Activated T-cell treated with anti-CD3 and anti-CD28 coated beads, Interleukin-2, amount 50 U/mL, for 72 hours (primary cell): ENCODE measurements at regions not wholly inside any gene's neighbourhood (a gene's known extent, or its start where the extent isn't known, plus 50 kb on each side); places are given as distances from the start of the nearest gene placed in this dataset.

ENCODE experiments used
- ATAC-seq, 2 donors: fragments of 150-1000 bp; cut with Tn5 transposase; replicated peaks in 1 of 2; 2 replicates each; pipeline ENCODE4 v1.10.0; 2021; ENCODE audit warnings: moderate library complexity in 2 of 2, mild to moderate bottlenecking in 1 of 2
- DNase-seq, 2 donors: peaks; one replicate each; pipeline ENCODE4 v3.0.0; 2021 to 2022; ENCODE audit warnings: mixed read lengths in 1 of 2
- H3K27ac Mint-ChIP-seq: one replicate; pipeline ENCODE4 v1.8.0; 2022; ENCODE audit warnings: mild to moderate bottlenecking, moderate library complexity, mixed read lengths
- H3K27me3 Mint-ChIP-seq: one replicate; pipeline ENCODE4 v1.8.0; 2022; ENCODE audit warnings: low read depth, mixed read lengths
- H3K36me3 Mint-ChIP-seq, 2 donors: one replicate each; pipeline ENCODE4 v1.8.0; 2022; ENCODE audit warnings: mixed read lengths in 2 of 2, mild to moderate bottlenecking in 1 of 2; ENCODE audit not compliant: insufficient read depth in 2 of 2
- H3K4me1 Mint-ChIP-seq: one replicate; pipeline ENCODE4 v1.8.0; 2022; ENCODE audit warnings: low read depth, mixed read lengths
- H3K4me3 Mint-ChIP-seq, 2 donors: one replicate each; pipeline ENCODE4 v1.8.0; 2022; ENCODE audit warnings: mild to moderate bottlenecking in 2 of 2, mixed read lengths in 2 of 2, moderate library complexity in 2 of 2
- H3K9me3 Mint-ChIP-seq, 2 donors: one replicate each; pipeline ENCODE4 v1.8.0; 2022; ENCODE audit warnings: mixed read lengths in 2 of 2

DNA sequence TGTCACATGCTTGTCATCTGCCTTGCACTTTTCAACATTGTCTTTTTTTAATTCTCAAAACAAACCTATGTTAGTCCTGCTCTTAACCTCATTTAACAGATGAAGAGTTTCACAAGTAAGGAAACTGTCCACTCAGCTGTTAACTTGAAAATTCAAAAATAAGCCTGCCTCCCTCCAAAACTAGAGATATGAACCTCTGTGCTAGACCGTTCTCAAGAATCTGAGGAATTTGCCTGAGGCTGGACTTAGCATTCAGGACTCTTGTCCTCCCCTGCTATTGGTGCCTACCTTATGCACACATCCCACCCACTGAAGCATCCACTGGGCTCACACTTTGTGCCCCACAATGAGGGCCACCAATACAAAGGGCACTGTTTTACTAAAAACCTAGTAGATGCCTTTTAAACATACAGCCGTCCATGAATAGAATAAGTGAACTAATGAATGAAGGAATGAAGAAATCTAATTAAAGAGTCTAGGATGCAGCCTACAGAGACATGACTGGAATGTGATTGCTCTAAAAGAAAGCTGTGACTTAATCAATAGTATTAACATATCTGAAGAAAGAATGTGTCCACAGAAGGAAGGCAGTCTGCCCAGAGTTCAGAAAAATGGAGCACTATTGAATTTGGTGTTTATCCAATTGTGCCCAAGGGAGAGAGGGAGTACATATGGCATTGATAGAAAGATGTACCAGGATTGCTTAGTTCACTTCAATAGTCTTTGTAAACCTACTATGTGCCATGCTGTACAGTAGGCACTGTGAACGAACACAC, 238.5 kb downstream of the SPTSSA start:
- ATAC-seq = no peak
- H3K4me3 Mint-ChIP-seq = no peak overlapping the region
- no peak for DNase-seq
- peaks cover 8% of the 10 kb centered on the region for H3K4me1 Mint-ChIP-seq
- no peaks in the 10 kb centered on the region for H3K9me3 Mint-ChIP-seq
- no peak overlapping the region for H3K27ac Mint-ChIP-seq
- H3K36me3 Mint-ChIP-seq = no peaks in the 10 kb centered on the region
- H3K27me3 Mint-ChIP-seq = peaks cover 26% of the 10 kb centered on the region

DNA sequence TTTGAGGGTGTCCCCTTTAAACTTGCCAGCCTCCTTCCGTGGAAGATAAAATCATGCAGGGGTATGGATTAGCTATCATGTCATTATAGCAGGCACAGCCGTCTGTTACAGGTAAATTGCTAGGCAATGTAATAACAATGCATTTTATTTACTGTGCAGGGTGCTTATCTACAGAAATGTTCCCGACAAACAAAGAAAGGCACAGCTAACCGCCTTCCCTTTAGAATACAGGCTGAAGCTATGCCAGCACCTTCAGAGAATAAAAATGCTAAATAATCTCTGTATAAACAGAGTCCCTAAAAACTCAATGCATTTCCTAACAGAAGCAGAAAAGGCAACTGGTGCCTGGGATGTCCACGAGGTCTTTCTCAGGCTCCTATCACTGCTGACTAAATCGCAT, 239.2 kb downstream of the SPTSSA start:
- Mint-ChIP-seq H3K4me3 (no peak overlapping the region), H3K27ac (no peak overlapping the region), H3K9me3 (no peaks in the 10 kb centered on the region), H3K27me3 (peaks cover 19% of the 10 kb centered on the region), H3K36me3 (no peaks in the 10 kb centered on the region), H3K4me1 (peaks cover 2% of the 10 kb centered on the region)
- ATAC-seq (no peak), DNase-seq (no peak)

DNA sequence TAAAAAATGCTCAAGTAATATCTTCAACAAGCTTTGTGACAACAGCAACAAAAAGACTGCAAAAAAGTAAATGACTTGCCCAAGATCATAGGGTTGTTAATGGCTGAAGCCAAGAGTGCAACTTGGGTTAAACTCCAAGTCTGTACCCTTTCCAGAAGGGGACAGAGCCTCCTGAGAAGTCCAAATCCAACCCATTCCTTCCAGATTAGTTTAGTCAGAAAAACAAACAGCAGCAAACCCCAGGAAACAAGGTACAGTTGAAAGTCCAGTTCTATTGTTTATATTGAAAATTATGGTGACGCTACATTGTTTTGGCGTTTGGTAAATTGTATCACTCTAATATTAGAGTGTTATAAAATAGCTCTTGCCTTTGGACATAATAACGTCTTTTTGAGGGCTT, 239.9 kb downstream of the SPTSSA start:
- Mint-ChIP-seq H3K27me3 (peaks cover 12% of the 10 kb centered on the region), H3K4me1 (no peaks in the 10 kb centered on the region), H3K27ac (no peak overlapping the region), H3K9me3 (no peaks in the 10 kb centered on the region), H3K36me3 (no peaks in the 10 kb centered on the region), H3K4me3 (no peak overlapping the region)
- no peak for DNase-seq
- no peak for ATAC-seq

DNA sequence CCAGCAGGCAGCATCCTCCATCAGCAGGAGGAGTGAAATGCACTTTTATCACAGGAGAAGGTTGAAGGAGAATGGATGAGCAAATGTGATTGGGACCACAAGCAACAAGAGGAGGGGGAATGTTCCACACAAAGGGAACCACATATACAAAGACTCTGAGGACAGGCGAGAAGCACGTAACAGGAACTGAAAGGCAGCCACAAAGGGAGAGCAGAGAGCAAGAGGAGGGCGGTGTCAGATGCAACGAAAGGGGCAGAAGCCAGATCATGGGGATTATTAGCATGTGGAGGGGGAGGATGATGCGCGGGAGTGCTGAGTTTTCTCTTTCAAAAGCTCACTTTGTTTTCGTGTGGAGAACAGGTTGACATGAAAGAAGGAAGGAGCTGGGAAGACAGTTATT, 241.1 kb downstream of the SPTSSA start:
- no peak overlapping the region for H3K27ac Mint-ChIP-seq

DNA sequence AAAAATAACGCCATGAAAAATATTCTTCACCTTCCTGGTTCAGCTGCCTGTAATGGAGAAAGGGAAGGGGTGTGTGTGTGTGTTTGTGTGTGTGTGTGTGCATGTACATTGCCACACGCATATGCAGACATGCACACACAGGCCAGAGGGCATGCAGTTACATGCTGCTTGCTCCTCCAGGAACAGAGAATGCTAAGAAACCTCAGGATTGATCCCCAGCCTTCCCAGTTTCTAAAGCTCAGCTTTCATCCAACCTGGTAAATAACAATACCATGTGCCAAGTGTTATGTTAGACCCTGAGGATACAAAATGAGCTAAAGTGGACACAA, 241.7 kb downstream of the SPTSSA start:
- ATAC-seq (no peak), DNase-seq (no peak)
- no peak overlapping the region for H3K27ac Mint-ChIP-seq
- no peaks in the 10 kb centered on the region for H3K36me3 Mint-ChIP-seq
- H3K4me3 Mint-ChIP-seq = no peak overlapping the region
- no peaks in the 10 kb centered on the region for H3K9me3 Mint-ChIP-seq
- H3K27me3 Mint-ChIP-seq = peaks cover 7% of the 10 kb centered on the region
- no peaks in the 10 kb centered on the region for H3K4me1 Mint-ChIP-seq

More for the DNA sequence above, 241.1 kb downstream of the SPTSSA start:
- Mint-ChIP-seq H3K36me3 (no peaks in the 10 kb centered on the region), H3K4me3 (peak overlapping the region in 1 of 2 donors; percentile 13), H3K4me1 (no peaks in the 10 kb centered on the region), H3K27me3 (peaks cover 7% of the 10 kb centered on the region), H3K9me3 (no peaks in the 10 kb centered on the region)
- DNase-seq (no peak), ATAC-seq (peak in 1 of 2 donors; percentile 65)

DNA sequence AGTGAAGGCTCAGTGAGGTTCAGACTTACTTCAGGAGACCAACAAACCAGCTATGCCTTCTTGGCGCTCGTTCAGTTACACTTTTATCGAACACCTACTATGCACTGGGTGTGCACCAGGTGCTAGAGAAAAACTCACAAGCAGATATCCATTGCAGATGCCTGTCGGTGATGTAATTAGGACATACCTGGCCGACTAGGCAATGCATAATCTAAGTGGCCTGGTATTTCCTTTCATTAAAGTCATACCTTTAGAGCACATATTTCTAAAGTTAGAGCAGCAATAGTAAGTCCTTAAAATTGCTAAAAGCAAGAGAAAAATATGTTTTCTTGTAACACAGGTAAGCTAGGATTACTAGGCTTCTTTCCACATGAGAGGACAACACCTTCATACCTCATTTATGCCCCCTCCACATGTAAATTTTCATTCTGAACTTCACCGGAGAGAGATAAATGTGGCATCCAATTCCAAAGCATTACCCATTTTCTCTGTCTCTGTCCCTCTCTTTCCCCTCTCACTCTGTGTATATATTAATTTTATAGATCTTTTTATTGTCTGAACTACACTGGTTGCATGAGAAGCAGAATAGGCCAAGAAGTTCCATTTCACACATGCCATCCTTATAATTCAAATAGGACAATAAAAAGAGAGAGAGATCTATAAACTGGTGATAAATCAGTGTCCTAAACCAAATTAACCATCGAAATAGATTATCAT, 242.2 kb downstream of the SPTSSA start:
- H3K9me3 Mint-ChIP-seq = no peaks in the 10 kb centered on the region
- no peak overlapping the region for H3K4me3 Mint-ChIP-seq
- no peak for ATAC-seq
- DNase-seq = no peak
- H3K36me3 Mint-ChIP-seq = no peaks in the 10 kb centered on the region
- peaks cover 7% of the 10 kb centered on the region for H3K27me3 Mint-ChIP-seq
- H3K27ac Mint-ChIP-seq = no peak overlapping the region
- H3K4me1 Mint-ChIP-seq = no peaks in the 10 kb centered on the region

DNA sequence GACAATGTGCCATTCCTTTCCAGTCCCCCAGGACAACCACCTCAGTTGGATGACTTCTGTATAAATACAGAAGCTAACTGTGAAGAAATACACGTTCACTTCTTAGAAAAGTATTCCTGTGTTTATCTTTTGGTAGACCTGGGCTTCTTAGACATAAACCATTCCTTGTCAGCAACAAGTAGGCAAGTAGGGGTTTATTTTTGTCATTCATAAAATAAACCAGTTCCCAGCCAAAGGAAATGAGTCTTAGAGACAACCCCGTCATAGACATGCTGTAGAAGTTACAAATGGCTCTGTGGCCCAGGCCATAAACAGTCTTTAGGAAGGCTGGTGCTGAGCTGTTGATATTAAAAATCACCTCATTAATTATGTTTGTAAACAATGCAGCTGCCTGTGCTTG, 243.2 kb downstream of the SPTSSA start:
- no peaks in the 10 kb centered on the region for H3K9me3 Mint-ChIP-seq
- no peaks in the 10 kb centered on the region for H3K36me3 Mint-ChIP-seq
- H3K27me3 Mint-ChIP-seq = peaks cover 6% of the 10 kb centered on the region
- H3K4me1 Mint-ChIP-seq = no peaks in the 10 kb centered on the region
- no peak for ATAC-seq
- H3K27ac Mint-ChIP-seq = no peak overlapping the region
- no peak for DNase-seq
- H3K4me3 Mint-ChIP-seq = no peak overlapping the region

DNA sequence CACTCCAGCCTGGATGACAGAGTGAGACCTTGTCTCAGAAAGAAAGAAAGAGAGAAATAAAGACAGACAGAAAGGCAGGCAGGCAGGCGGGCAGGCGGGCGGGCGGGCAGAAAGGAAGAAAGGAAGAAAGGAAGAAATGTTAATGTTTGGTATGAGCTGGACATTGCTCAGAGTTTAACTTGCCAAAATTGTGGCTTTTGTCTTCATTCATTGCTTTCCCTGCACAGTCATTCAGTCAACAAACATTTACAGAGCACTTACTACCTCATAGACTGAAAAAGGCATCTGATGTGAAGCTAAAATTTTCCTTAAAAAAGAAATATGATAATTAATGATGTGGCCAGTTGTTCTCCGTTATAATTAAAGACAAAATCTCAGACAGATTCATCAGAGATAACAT, 247.1 kb downstream of the SPTSSA start:
- H3K27me3 Mint-ChIP-seq = peaks cover 21% of the 10 kb centered on the region
- DNase-seq (no peak), ATAC-seq (peak in 1 of 2 donors; percentile 27)
- H3K4me1 Mint-ChIP-seq = peaks cover 21% of the 10 kb centered on the region
- no peak overlapping the region for H3K4me3 Mint-ChIP-seq
- no peak overlapping the region for H3K27ac Mint-ChIP-seq
- no peaks in the 10 kb centered on the region for H3K9me3 Mint-ChIP-seq
- H3K36me3 Mint-ChIP-seq = no peaks in the 10 kb centered on the region

DNA sequence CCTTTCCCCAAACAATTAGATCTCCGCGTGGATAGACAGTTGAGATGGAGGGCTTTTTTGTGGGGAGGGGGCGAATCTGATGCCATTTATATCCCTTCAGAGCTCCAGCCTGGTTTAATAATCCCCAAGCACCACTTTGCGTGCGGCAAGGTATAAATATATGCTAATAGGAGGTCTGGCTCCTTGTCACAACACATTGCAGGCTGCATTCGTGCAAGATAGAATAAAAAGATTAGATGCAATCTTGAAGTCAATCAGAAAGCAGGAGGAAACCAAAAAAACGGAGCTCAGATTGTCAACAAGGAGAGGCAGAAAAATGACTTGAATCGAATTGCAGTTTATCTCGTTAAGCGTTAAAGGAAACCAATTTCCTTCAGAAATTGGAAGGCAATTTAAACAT, 248.7 kb downstream of the SPTSSA start:
- no peak overlapping the region for H3K27ac Mint-ChIP-seq
- ATAC-seq = no peak

DNA sequence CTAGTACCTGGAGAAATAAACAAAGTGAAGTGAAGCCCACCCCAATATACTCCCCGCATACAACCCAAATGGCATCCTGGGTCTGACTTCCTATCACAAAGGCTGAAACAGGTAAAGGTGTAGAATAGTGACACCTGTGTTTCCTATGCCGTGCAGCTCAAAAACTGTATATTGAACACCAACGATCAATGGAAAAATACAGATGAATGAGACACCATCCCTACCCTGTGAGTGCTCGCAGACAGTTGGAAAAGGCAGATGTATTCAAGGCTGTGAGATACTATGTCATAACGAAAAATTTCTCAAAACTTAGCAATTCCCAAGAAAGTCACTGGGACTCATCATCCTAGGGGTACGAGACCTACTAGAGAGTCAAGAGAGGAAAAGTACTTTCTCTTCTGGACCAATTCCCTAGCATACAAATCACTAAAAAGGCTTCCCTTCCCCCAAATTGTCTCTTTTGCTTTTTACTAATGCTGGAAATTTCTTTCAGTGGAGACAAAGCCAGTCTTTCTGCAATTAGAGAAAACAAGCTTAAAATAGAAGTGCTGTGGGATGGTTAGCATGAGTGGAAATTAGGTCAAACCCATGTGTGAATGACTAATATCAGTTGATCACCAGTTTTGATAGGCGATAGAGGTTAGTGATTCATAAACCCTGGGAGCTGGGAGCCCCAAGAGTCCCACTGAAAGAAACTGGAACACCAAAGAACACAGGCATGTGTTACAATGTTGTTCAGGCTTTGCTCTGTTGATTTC, 249.7 kb downstream of the SPTSSA start:
- H3K36me3 Mint-ChIP-seq = no peaks in the 10 kb centered on the region
- no peaks in the 10 kb centered on the region for H3K9me3 Mint-ChIP-seq
- peak overlapping the region; percentile 31 for H3K27ac Mint-ChIP-seq
- peak overlapping the region in 1 of 2 donors; percentile 78 for H3K4me3 Mint-ChIP-seq
- H3K4me1 Mint-ChIP-seq = peaks cover 21% of the 10 kb centered on the region
- peaks cover 27% of the 10 kb centered on the region for H3K27me3 Mint-ChIP-seq
- no peak for DNase-seq
- ATAC-seq = peak; percentile 41 to 63

More for the DNA sequence above, 248.7 kb downstream of the SPTSSA start:
- H3K9me3 Mint-ChIP-seq = no peaks in the 10 kb centered on the region
- peak overlapping the region in 1 of 2 donors; percentile 78 for H3K4me3 Mint-ChIP-seq
- no peak for DNase-seq
- H3K36me3 Mint-ChIP-seq = no peaks in the 10 kb centered on the region
- peaks cover 27% of the 10 kb centered on the region for H3K27me3 Mint-ChIP-seq
- peaks cover 21% of the 10 kb centered on the region for H3K4me1 Mint-ChIP-seq

DNA sequence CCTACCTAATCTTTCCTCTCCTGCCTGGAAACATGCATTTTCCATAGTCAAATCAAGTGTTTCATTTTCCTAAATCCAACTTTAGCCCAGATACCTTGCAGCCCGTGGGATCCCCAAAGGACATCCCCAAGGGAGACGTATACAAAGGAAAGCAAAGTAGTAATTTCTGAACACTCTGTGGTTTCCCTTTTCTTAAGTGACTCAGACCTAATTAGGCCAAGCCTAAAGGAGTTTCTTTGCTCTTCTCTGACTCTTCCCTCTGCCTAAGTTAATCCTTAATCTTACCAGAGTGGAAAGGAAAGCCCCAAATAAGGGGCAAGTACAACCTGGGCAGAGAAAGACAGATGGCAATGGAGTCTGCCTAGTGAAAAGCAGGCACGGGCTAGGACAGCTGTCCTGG, 250.3 kb downstream of the SPTSSA start:
- ATAC-seq = peak; percentile 72 to 84
- Mint-ChIP-seq H3K36me3 (no peaks in the 10 kb centered on the region), H3K27me3 (peaks cover 27% of the 10 kb centered on the region), H3K4me3 (peak overlapping the region in 1 of 2 donors; percentile 78), H3K9me3 (no peaks in the 10 kb centered on the region), H3K4me1 (peaks cover 21% of the 10 kb centered on the region), H3K27ac (peak overlapping the region; percentile 31)
- DNase-seq = no peak

DNA sequence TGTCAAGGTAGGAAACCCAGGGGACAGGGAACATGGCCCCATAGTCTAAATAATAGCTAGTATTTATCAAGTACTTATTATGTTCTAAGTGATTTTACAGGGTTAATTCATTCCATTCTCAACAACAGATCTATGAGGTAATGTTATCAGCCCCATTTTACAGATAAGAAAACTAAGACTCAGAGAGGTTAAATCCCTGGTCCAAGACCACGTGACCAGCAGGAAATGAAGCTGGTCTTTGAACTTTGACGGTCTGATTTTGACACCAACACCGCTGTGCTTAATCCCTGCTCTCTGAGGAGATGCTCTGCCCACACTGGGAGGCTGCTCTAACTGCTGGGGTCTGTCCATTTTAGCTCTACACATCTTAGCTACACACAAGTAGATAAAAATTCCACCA, 253.5 kb downstream of the SPTSSA start:
- Mint-ChIP-seq H3K4me1 (peaks cover 21% of the 10 kb centered on the region), H3K27me3 (peaks cover 31% of the 10 kb centered on the region), H3K27ac (no peak overlapping the region), H3K9me3 (peaks cover 5 to 9% of the 10 kb centered on the region in 2 donors), H3K4me3 (no peak overlapping the region), H3K36me3 (peaks cover 2 to 9% of the 10 kb centered on the region in 2 donors)
- DNase-seq (no peak), ATAC-seq (no peak)

DNA sequence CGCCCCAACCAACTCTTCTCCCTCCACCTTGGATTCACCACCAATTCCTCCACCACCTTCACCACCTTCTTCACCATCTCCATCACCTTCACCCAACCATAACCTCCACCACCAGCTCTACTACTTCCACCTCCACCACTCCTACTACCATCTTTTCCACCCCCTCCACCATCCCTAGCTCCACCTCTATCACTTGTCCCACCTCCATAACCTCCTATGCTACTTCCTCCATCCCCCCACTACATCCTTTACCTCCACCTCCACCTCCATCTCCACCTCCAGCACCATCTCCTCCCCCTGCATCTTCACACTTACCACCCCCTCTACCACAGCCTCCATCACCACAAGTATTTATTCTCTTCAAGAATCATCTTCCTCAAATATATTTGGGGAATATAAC, 254.9 kb upstream of the EGLN3 start:
- H3K4me3 Mint-ChIP-seq = no peak overlapping the region
- DNase-seq = no peak
- H3K27ac Mint-ChIP-seq = no peak overlapping the region
- peaks cover 5 to 9% of the 10 kb centered on the region in 2 donors for H3K9me3 Mint-ChIP-seq
- peaks cover 21% of the 10 kb centered on the region for H3K27me3 Mint-ChIP-seq
- peaks cover 2 to 9% of the 10 kb centered on the region in 2 donors for H3K36me3 Mint-ChIP-seq
- H3K4me1 Mint-ChIP-seq = peaks cover 10% of the 10 kb centered on the region
- ATAC-seq = no peak
